Neural progenitor cell (in vitro differentiated cells): ENCODE measurements at regions not wholly inside any gene's neighbourhood (a gene's known extent, or its start where the extent isn't known, plus 50 kb on each side); places are given as distances from the start of the nearest gene placed in this dataset.

Source experiments
- CTCF ChIP-seq: fragments of 200-600 bp; sonication (generic); IDR thresholded peaks from 2 replicates; pipeline ENCODE4 v1.5.1; 2017; ENCODE audit warnings: antibody characterized with exemption, mild to moderate bottlenecking
- EZH2 ChIP-seq: fragments of 200-600 bp; sonication (generic); IDR thresholded peaks from 2 replicates; pipeline ENCODE4 v1.6.1; 2017; ENCODE audit warnings: antibody characterized with exemption, mild to moderate bottlenecking, moderate library complexity
- EZH2phosphoT487 ChIP-seq: fragments of 200-600 bp; sonication (generic); IDR thresholded peaks from 2 replicates; pipeline ENCODE4 v1.6.1; 2017; ENCODE audit warnings: antibody characterized with exemption

GRCh38 chrX:121455890-121456289 is 408.5 kb downstream of the GLUD2 start:
- no peak for TF ChIP-seq CTCF
- no peak for TF ChIP-seq EZH2
- no peak for TF ChIP-seq EZH2phosphoT487
